ENCODE measurements at regions not wholly inside any gene's neighbourhood (a gene's known extent, or its start where the extent isn't known, plus 50 kb on each side); places are given as distances from the start of the nearest gene placed in this dataset.

DNA sequence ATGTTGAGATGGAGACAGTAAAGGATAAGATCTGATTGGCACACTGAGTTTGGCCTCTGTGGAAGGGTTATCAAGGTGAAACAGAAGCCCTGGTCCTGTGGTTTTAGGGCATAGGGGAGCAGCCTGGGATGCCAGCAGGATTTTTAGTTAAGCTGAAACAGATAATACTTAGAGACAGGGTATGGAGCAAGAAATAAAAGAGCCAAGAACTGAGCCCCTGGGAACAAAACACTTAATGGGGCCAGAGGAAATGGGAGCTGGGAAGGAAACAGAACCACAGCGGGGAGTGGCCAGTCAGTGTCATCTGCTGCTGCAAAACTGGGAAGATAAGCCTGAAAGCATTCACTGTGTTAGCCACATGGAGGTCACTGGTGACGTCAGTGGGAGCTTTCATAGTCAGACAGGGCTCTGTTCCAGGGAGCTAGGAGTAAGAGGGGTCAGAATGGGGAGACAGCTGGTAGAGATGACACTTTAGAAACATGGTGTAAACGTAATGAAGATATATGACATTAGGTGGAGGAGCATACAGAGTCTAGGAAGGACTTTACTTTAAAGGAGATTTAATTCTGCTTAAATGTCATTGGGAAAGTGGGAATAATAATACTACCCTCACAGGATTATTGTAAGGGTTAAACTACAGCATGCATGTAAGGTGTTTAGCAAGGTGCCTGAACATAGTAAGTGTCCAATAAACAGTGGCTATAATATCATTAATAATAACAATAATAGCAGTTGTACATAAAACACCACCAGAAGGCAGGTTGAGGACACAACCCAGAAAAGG is 172.7 kb upstream of the CTNNB1 start (continued):
- TF ChIP-seq, protein P1, sequence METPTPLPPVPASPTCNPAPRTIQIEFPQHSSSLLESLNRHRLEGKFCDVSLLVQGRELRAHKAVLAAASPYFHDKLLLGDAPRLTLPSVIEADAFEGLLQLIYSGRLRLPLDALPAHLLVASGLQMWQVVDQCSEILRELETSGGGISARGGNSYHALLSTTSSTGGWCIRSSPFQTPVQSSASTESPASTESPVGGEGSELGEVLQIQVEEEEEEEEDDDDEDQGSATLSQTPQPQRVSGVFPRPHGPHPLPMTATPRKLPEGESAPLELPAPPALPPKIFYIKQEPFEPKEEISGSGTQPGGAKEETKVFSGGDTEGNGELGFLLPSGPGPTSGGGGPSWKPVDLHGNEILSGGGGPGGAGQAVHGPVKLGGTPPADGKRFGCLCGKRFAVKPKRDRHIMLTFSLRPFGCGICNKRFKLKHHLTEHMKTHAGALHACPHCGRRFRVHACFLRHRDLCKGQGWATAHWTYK (CRISPR knock-in tag; IDR thresholded peaks at IDR 0.05) = 0 out of 2 replicates have a peak, but pooled peaks have one; percentile 40
- TF ChIP-seq RFX5 (IDR thresholded peaks at IDR 0.05; ENCODE audit: low read depth, low read length) (0 out of 2 replicates have a peak, but pooled peaks have one; percentile 20), SIRT6 (IDR thresholded peaks at IDR 0.05; ENCODE audit: low read depth, low read length) (no peak), THRAP3 (IDR thresholded peaks at IDR 0.05; ENCODE audit: borderline replicate concordance) (no peak), CBFA2T3 (IDR thresholded peaks at IDR 0.05) (peak; percentile 80), TOE1 (IDR thresholded peaks at IDR 0.05; ENCODE audit: borderline replicate concordance) (no peak), TOE1 (CRISPR knock-in tag; IDR thresholded peaks at IDR 0.05; ENCODE audit: borderline replicate concordance, low read depth) (no peak), JUN (IDR thresholded peaks at IDR 0.05; ENCODE audit: borderline replicate concordance, low read depth, low read length) (peak; percentile 66; the same call in 1 of the 2 replicates), JUN (CRISPR knock-in tag; IDR thresholded peaks at IDR 0.05; ENCODE audit: borderline replicate concordance) (no peak), ZNF668 (CRISPR knock-in tag; IDR thresholded peaks at IDR 0.05) (no peak)
- TF ChIP-seq, protein P2, sequence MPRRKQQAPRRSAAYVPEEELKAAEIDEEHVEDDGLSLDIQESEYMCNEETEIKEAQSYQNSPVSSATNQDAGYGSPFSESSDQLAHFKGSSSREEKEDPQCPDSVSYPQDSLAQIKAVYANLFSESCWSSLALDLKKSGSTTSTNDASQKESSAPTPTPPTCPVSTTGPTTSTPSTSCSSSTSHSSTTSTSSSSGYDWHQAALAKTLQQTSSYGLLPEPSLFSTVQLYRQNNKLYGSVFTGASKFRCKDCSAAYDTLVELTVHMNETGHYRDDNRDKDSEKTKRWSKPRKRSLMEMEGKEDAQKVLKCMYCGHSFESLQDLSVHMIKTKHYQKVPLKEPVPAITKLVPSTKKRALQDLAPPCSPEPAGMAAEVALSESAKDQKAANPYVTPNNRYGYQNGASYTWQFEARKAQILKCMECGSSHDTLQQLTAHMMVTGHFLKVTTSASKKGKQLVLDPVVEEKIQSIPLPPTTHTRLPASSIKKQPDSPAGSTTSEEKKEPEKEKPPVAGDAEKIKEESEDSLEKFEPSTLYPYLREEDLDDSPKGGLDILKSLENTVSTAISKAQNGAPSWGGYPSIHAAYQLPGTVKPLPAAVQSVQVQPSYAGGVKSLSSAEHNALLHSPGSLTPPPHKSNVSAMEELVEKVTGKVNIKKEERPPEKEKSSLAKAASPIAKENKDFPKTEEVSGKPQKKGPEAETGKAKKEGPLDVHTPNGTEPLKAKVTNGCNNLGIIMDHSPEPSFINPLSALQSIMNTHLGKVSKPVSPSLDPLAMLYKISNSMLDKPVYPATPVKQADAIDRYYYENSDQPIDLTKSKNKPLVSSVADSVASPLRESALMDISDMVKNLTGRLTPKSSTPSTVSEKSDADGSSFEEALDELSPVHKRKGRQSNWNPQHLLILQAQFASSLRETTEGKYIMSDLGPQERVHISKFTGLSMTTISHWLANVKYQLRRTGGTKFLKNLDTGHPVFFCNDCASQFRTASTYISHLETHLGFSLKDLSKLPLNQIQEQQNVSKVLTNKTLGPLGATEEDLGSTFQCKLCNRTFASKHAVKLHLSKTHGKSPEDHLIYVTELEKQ (CRISPR knock-in tag; IDR thresholded peaks at IDR 0.05) = no peak
- TF ChIP-seq, protein P3, sequence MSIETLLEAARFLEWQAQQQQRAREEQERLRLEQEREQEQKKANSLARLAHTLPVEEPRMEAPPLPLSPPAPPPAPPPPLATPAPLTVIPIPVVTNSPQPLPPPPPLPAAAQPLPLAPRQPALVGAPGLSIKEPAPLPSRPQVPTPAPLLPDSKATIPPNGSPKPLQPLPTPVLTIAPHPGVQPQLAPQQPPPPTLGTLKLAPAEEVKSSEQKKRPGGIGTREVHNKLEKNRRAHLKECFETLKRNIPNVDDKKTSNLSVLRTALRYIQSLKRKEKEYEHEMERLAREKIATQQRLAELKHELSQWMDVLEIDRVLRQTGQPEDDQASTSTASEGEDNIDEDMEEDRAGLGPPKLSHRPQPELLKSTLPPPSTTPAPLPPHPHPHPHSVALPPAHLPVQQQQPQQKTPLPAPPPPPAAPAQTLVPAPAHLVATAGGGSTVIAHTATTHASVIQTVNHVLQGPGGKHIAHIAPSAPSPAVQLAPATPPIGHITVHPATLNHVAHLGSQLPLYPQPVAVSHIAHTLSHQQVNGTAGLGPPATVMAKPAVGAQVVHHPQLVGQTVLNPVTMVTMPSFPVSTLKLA (conservative IDR thresholded peaks at IDR 0.05) = peak; percentile 53 to 67; a peak in 3 of 4 replicates
- TF ChIP-seq, protein P4, sequence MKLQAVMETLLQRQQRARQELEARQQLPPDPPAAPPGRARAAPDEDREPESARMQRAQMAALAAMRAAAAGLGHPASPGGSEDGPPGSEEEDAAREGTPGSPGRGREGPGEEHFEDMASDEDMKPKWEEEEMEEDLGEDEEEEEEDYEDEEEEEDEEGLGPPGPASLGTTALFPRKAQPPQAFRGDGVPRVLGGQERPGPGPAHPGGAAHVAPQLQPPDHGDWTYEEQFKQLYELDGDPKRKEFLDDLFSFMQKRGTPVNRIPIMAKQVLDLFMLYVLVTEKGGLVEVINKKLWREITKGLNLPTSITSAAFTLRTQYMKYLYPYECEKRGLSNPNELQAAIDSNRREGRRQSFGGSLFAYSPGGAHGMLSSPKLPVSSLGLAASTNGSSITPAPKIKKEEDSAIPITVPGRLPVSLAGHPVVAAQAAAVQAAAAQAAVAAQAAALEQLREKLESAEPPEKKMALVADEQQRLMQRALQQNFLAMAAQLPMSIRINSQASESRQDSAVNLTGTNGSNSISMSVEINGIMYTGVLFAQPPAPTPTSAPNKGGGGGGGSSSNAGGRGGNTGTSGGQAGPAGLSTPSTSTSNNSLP (IDR thresholded peaks at IDR 0.05; ENCODE audit: borderline replicate concordance, low read depth, low read length) = no peak
- TF ChIP-seq, protein P5, sequence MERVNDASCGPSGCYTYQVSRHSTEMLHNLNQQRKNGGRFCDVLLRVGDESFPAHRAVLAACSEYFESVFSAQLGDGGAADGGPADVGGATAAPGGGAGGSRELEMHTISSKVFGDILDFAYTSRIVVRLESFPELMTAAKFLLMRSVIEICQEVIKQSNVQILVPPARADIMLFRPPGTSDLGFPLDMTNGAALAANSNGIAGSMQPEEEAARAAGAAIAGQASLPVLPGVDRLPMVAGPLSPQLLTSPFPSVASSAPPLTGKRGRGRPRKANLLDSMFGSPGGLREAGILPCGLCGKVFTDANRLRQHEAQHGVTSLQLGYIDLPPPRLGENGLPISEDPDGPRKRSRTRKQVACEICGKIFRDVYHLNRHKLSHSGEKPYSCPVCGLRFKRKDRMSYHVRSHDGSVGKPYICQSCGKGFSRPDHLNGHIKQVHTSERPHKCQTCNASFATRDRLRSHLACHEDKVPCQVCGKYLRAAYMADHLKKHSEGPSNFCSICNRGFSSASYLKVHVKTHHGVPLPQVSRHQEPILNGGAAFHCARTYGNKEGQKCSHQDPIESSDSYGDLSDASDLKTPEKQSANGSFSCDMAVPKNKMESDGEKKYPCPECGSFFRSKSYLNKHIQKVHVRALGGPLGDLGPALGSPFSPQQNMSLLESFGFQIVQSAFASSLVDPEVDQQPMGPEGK (CRISPR knock-in tag; IDR thresholded peaks at IDR 0.05; ENCODE audit: borderline replicate concordance) = no peak
